Forelimb muscle (tissue), 1 donor: ENCODE measurements at regions not wholly inside any gene's neighbourhood (a gene's known extent, or its start where the extent isn't known, plus 50 kb on each side); places are given as distances from the start of the nearest gene placed in this dataset.
"Not testable (repeated sequence)": the region's sequence is repeated elsewhere in the genome, so short reads cannot be mapped to it uniquely, and the experiment has no call there.

Experiments used
- DNase-seq: peaks from one replicate; pipeline ENCODE4 v3.0.0-alpha.2; 2013; ENCODE audit warnings: low read depth

DNA sequence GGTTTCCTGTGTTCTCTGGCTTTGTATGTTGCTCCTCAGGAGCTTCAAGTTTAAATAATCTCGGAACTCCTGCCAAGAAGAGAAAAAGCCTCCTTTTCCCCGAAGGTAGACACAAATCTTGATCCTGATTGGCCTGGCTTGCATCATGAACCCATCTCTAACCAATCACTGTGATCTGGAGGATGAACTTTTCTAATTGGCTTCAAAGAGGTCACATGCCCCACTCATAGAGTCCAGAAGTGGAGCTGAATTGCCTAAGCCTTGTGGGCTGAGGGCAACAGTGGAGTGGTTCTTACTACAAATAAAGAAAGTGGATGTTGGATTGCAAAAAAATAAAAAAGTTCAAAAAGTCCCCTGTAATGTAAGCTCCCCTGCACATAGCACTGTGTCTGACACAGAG is 245.9 kb downstream of the MID1IP1 start:
- DNase-seq = no peak

DNA sequence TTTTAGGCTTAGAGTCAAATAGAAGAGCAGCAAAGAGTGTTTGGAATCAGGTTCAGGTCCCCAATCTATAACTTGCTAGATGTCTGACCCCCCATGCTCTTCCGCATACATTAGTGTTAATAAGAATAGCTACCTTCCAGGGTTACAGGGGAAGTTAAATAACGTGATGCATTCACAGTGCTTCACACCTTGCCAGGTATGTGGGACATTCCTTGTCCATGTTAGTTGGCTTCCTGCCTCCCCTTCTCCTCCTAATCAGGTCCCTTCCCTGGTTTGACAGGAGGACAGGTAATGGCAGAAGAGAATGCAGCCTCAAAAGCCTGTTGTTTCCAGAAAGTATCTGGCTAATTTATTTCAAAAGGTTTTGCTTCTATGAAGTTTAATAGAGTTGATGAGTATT is 248.7 kb downstream of the MID1IP1 start:
- DNase-seq = no peak

DNA sequence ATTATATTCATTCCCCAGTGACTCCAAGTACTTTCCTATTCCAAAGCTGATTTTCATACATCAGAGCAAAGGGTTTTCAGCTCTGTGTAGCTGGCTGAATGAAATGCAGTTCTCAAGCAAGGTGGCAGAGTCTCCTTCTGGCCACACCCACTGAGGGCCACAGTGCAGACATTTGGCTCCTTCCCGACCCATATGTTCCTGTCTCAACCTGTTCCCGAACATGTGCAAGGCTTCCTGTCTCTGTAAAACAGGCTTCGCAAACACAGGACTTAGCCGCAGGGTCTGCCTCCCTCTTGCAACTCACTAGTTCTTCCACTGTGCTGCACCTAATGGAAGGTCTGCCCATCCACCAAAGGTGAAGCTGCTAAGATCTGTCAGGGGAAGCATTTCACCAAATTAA is 249.2 kb downstream of the MID1IP1 start:
- no peak for DNase-seq

DNA sequence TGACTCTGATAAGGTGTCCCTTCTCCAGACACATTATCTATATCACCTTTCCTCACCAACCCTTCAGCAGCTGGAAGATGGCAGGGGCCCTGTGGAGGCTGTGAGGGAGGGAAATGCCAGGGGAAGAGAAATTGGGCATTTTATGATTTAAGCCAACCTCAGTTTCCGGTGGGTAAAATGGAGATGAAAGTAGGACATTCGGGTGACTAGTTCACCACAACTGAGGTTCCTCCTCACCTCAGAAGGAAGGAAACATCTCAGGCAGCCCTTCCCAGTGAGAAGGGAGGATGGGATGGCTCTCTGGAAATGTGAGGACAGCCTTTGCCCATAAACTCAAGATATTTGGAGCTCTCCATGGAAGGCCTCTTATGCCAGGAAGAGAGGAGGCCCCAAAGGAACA is 251.5 kb downstream of the MID1IP1 start:
- no peak for DNase-seq

DNA sequence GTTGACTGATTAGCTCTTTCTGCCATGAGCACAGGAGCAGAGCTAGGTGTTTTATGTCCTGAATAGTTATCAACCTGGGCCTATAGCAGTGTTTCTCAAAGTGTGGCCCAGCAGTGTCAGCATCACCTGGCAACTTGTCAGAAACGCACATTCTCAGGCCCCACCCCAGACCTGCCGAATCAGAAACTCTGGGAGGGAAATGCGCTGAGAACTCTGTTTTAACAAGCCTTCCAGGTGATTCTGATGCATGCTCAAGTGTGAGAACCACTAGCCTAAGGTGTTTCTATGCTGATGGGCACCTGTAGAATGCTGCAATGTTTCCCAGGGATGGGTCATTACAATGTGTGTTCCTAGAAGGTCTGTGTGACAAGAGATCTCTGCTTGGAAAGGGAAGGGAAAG is 257.5 kb downstream of the MID1IP1 start:
- DNase-seq = no peak

DNA sequence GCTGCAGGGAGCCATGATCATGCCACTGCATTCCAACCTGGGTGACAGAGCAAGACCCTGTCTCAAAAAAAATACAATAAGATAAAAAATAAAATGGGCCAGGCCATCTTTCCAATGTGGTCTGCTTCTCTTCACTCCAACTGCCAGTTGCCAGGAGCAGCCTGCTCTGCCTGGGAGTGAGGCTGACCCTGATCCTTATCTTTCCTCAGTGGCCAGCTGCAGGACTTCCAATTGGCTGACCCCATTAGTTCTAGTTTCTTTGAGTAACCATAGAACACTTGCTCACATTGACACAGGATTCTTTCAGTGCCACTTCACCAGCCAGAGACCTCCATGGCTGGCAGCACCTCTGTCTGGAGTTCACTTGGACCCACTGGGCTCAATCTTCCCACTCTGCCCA is 258.6 kb downstream of the MID1IP1 start:
- no peak for DNase-seq

DNA sequence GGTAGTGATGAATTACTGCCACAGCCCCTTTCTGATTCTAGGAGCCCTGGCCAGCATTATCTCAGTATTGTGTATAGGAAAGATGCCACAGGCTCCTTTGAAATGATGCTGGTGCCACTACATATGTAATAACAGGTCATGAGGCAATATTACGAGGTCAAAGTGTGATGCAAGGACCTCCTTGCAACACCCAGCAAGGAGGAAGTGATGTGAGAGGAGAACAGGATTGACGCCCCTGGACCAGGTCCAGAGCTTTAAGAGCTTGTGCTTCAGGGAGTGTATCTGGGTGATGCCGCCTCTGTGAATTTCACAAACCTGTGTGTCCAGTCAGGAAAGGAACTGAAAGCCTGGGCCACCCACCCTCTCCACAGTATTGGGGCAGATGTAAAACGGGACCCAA is 261.8 kb downstream of the MID1IP1 start:
- no peak for DNase-seq

DNA sequence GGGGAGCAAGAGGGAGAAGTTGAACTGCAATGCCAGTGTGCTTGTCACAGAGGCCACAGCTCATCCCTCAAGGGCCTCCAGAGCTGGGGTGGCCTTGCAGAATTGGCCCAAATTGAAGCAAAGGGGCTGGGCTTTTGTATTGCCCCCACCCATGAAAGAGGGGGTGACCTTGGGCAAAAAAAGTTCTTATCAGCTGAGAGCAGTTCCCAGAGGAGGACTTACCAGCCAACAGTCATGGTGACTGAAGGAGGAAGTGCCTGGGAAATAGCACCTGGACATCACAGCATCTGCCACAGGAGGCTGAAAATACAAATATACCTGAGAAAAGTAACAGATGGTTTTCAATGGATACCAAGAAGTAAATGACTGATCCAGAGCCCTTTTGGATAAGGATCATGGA is 262.4 kb downstream of the MID1IP1 start:
- no peak for DNase-seq

DNA sequence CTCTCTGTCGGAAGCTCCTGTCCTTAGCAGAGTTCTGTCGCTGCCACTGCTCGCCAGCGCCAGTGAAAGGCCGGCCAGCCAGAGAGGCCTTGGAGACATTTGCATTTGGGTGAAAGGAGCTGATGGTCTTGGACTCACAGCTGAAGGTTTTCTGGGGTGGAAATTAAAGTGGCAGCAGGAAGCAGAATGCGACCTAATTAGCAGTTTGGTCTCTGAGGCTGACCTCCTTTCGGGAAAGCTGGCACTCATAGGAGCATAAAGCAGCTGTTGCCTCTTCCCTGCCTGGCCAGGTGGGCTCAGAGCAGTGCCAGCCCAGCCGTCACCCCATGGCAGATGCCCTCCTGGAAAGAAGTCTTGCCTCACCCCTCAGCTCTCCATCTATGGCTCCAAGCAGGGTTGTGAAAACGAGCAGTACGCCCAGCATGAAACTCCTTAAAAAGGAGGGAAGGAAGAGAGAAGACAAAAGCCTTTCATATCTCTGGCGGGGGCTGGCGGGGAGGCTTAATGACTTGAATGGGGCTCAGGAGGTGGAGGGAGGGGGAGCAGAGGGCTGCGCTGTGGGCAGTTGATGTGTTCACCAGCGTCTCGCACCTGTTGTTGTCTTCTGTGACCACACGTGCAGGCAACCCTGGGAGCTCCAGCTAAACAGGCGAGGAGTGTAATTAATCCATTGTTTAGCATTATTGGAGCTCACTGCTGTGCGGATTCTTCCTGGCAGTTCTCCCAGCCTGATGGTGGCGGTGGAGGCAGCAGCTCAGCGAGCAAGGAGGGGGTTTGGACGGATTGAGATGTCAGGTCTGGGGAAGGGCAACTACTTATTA is 264.0 kb downstream of the MID1IP1 start:
- DNase-seq = no peak

DNA sequence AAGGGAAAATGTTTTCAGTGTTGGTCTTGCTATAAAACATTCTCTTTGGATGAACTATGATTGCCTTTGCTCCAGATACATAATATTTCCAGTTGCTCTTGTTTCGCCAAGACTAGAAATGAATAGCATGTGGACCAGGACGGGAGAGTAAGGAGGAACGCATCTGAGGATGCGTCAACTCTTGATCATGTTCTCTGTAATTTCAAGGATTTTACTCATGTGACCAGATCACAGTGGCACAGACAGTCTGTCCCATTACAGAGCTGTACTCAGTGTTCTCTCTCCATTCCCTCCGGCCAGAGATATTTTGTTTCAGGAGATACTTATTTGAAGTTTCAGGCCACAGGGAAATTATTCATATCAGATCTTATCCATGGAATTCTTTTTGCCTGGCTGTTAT is 266.6 kb downstream of the MID1IP1 start:
- DNase-seq = no peak

DNA sequence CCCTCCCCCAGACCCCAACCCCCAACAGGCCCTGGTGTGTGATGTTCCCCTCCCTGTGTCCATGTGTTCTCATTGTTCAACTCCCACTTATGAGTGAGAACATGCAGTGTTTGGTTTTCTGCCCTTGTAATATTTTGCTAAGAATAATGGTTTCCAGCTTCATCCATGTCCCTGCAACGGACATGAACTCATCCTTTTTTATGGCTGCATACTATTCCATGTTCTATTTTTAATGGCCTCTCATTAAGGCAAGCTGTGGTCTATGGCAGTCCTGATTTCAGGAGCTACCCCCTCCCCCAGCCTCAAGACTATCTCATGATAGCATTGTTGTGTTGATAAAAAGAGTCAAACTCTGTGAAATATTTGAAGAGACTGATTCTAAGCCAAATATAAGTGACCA is 267.4 kb downstream of the MID1IP1 start:
- not testable (repeated sequence) for DNase-seq

DNA sequence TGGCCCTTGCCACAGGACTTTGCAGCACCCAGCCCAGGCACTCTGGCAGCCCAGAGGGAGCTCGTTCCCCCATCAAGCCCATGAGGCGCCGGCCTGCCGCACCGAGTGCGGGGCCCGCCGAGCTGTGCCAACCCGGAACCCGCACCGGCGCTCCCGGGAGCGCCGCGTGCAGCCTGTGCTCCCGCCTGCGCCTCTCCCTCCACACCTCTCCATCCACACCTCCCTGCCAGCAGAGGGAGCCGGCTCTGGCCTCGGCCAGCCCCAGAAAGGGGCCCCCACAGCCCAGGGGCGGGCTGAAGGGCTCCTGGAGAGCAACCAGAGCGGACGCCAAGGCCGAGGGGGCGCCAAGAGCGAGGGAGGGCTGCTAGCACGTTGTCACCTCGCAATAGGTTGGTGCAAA is 268.8 kb downstream of the MID1IP1 start:
- DNase-seq = no peak

DNA sequence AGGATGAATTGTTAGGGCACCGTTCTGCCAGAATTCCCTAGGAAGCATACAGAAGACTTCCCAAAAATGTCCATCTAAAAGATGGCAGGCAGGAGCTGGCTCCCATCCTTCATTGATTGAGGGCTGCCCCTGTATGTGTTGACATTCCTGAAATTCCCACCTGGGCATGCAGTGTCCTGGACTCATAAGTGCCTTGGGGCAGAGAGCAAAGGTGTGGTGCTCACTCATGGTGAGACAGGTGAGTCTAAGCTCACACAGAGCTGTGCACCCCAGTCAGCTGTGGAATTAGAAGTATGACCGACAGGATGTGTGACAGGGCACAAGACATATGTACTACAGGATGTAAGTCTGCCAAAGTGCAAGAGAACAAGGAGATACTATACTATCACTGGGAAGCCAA is 271.9 kb downstream of the MID1IP1 start:
- DNase-seq = no peak

DNA sequence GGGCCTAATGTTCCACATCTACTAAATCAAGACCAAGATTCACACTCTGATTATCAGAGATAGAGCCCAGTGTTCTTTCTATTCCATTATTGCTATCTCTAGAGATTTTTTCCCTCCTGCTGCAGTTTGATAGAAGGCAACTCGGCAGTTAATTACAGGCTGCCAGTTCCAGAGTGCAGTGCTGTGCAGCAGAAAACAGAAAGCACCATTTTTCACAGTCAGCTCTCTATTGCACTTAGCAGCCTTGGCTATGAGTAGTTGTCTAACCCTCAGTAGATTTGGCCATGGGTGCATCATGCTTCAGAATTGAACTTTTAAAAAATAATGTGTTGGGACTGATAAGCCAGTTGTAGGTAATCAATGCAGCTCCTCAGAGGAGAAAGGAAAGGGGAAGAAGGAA is 295.3 kb downstream of the MID1IP1 start:
- DNase-seq = no peak

DNA sequence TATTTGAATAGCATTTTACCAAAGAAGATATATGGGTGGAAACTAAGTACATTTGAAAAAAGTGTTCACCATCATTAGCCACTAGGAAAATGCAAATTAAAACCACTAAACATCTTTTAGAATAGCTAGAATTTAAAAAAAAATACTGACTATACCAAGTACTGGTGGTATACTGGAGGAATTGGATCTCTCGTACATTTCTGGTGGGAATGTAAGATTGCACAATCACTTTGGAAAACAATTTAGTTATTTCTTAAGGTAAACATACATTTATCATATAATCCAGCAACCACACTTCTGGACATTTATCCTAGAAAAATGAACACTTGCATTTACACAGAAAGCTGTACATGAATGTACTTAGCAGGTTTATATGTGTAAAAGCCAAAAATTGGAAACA is 303.5 kb downstream of the MID1IP1 start:
- no peak for DNase-seq

DNA sequence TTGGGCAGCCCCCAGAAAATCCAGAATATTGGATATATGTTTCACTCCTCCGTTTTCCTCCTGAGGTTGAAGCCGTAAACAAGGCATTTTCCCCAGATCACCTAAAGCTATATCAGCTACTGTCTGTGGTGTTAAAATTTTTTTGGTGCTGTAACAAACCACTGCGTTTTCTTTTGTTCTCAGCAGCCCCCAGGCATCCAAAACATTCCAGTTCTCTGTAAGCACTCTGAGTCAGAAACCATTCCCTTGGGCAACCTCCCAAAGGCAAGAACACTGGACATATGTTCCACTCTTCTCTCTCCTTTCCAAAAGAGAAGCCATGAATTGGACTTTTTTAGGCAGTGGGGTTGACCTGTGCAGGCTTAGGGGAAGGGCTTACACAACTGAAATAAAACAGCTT is 310.9 kb downstream of the MID1IP1 start:
- DNase-seq = no peak

DNA sequence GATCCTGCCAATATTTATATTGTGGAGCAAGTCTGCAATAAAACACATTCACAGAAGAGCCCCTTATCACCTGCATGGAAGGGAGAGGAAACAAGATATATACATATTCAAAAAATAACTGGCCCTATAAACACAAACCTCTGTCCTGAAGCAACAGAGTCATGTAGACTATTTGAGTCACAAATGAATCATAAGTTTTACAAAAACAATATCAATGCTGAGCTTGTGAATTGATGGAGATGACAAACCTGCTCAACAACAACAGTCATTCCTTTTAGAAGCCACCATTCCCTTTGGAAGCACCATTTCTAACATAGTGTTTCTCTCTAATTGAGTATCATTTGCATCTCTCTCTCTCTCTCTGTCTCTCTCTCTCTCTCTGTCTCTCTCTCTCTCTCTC is 313.9 kb downstream of the MID1IP1 start:
- no peak for DNase-seq

DNA sequence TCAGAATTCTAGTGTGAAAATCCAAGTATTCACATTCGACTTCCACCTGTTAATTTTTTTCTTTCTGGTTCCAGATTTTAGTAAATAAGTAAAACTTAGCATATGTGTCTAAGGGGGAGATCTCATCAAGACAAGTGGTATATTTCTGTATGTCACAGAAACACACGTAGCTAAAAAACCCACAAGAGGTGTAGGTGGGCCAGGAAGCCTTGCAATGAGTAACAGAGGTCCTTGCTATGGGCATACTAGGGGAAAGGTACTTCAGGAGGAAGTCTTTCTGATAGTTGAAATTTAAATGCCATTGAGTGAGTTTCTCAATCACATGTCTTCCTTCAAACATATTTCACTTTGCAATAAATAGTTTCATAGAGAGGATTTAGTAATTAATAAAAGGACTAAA is 315.8 kb downstream of the MID1IP1 start:
- no peak for DNase-seq

DNA sequence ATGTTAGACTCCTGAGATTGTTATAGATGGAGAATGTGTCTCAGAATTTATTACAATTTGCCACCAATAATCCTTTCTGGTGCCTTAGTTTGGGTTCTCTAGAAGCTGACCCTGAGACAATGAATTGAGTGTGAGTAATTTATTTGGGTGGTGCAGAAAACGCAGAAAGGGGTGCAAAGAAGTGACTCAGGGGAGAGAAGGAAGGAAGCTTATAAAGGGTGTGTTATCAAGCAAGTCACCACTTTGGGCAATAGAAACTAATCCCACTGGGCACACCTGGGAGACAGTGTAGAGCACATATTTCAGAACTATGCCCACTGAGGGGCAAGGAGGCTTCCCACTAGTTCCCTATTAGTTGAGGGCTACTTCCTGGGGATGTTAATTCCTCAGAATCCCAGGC is 320.6 kb downstream of the MID1IP1 start:
- DNase-seq = no peak

DNA sequence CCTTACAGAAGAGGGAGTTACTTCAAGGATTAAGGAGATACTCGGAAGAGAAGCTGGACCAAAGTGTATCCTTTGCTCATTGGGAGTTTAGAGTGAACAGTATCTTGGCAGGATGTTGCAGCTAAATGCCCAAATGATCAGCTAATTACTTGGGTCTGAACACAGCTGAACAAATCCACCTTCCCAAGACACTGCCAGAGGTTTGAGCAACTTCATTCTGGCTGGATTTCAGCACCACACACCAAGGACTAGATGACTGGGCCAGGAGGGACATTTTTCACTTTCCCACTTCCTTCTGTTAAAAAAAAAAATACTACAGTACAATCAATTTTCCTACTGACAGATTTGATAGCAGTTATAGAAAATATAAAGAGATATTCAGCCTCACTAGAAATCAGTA is 324.6 kb downstream of the MID1IP1 start:
- DNase-seq = no peak

DNA sequence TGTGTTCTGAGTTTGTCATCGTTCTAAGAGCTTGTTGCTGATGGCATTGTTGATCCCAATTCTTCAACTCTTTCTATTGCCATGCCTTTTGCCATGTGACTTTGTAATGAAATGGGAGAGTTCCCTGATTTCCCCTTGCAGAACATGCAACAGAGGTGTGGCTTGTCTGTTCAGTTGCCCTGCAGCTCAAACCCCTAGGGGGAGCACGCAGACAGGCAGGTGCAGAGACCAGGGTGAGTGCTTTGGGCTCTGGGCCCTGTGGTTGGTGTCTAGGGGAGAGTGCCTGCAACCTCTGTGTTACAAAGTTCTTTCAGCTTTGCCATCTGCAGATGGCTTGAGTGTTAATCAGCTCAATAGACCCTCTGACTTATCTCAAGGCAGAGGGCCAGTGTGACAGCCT is 332.7 kb downstream of the MID1IP1 start:
- no peak for DNase-seq

DNA sequence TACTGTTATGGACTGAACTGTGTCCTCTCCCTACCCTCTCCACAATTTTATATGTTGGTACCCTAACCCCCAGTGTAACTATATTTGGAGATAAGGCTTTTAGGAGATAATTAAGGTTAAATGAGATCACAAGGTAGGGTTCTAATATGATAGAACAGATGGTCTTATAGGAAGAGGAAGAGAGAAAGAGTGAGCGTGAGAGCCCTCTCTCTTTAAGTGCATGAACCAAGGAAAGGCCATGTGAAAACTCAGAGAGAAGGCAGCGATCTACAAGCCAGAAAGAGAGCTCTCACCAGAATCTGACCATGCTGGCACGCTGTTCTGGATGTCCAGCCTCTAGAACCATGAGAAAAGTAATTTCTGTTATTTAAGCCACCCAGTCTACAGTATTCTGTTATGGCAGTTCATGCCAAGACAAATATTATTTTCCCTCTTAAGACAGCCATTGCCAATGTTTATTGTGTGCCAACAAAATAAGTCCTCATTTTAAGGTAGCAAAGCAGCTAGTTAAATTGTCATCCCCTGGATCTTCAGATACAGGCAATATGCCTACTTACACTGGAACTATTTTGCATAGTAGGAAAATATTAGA is 336.2 kb downstream of the MID1IP1 start:
- no peak for DNase-seq

DNA sequence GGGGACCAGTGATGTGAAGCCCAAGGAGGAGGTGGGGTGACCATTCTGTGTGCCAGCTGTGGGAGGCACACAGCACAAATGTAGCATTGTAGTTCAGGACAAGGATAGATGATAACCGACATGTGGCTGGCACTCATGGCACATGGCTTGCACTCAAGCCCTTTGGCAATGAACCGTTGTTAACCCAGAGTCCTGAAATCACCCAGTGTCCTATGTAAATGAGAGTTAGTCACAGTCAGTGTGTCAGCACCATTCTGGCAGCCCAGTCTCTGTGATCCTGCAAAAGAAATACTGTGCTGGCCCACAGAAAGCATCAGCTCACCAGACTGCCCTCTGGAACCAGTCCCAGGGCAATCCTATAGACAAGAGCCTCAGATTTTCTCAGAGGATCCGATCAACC is 339.3 kb downstream of the MID1IP1 start:
- no peak for DNase-seq

DNA sequence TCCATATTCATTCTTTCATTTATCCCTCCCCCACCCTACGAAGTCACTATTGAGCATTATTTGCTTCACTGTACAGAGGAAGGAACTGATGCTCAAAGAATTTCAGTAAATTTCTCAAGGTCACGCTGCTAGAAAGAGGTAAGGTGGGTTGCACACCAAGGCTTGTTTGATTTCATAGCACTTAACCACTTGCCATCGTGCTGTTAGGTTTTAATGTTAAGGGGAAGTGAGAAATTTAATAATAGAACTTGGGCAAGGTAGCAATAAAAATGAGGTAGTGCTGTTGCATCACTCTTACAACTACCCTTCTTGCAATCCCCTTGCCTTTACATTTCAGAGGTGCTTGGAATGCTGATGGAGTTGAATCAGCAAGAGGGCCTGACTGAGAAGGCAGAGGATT is 343.1 kb downstream of the MID1IP1 start:
- no peak for DNase-seq
